ENCODE measurements at regions not wholly inside any gene's neighbourhood (a gene's known extent, or its start where the extent isn't known, plus 50 kb on each side); places are given as distances from the start of the nearest gene placed in this dataset.
"Not testable (repeated sequence)": the region's sequence is repeated elsewhere in the genome, so short reads cannot be mapped to it uniquely, and the experiment has no call there.

GRCh38 chr10:63825111-63825510 lies 303.9 kb downstream of the REEP3 start:
- Histone ChIP-seq H3K4me2 (ENCODE audit: low read depth, low read length, poor library complexity, severe bottlenecking) (no peak overlapping the region), H3K4me3 (ENCODE audit: insufficient read depth, low read length, poor library complexity, severe bottlenecking) (no peak overlapping the region), H3K79me2 (ENCODE audit: insufficient read depth, low read length) (no peaks in the 10 kb centered on the region), H3F3A (ENCODE audit: insufficient read depth) (no peaks in the 10 kb centered on the region), H3K9ac (ENCODE audit: low read length) (no peak overlapping the region), H3K27ac (ENCODE audit: low read depth, low read length) (no peak overlapping the region), H3K27me3 (ENCODE audit: low read length) (no peaks in the 10 kb centered on the region), H4K20me1 (ENCODE audit: low read depth, low read length) (no peaks in the 10 kb centered on the region), H3K9me2 (replicated peaks; ENCODE audit: insufficient read depth, low read length) (no peaks in the 10 kb centered on the region), H2AFZ (ENCODE audit: low read depth, low read length, severe bottlenecking) (no peak overlapping the region), H3K9me3 (ENCODE audit: insufficient read depth, low read length) (no peaks in the 10 kb centered on the region), H3K36me3 (ENCODE audit: low read length) (no peaks in the 10 kb centered on the region)
- TF ChIP-seq CTCF (IDR thresholded peaks at IDR 0.05; ENCODE audit: insufficient read depth, low read length, poor library complexity, severe bottlenecking): no peak
- TF ChIP-seq EZH2phosphoT487 (conservative IDR thresholded peaks at IDR 0.05; ENCODE audit: low read length): no peak

- Histone ChIP-seq H3K27ac (ENCODE audit: low read depth, low read length) (no peak overlapping the region), H3K4me3 (ENCODE audit: insufficient read depth, low read length, poor library complexity, severe bottlenecking) (no peak overlapping the region), H3K9me2 (replicated peaks; ENCODE audit: insufficient read depth, low read length) (no peaks in the 10 kb centered on the region), H3K9me3 (ENCODE audit: insufficient read depth, low read length) (no peaks in the 10 kb centered on the region), H3K9ac (ENCODE audit: low read length) (no peak overlapping the region), H3K4me2 (ENCODE audit: low read depth, low read length, poor library complexity, severe bottlenecking) (no peak overlapping the region), H3K27me3 (ENCODE audit: low read length) (no peaks in the 10 kb centered on the region), H4K20me1 (ENCODE audit: low read depth, low read length) (no peaks in the 10 kb centered on the region), H3K79me2 (ENCODE audit: insufficient read depth, low read length) (no peaks in the 10 kb centered on the region), H2AFZ (ENCODE audit: low read depth, low read length, severe bottlenecking) (no peak overlapping the region), H3K36me3 (ENCODE audit: low read length) (no peaks in the 10 kb centered on the region), H3F3A (ENCODE audit: insufficient read depth) (no peaks in the 10 kb centered on the region)
- TF ChIP-seq CTCF (IDR thresholded peaks at IDR 0.05; ENCODE audit: insufficient read depth, low read length, poor library complexity, severe bottlenecking) (no peak), EZH2phosphoT487 (conservative IDR thresholded peaks at IDR 0.05; ENCODE audit: low read length) (no peak)
These were observed 304.6 kb downstream of the REEP3 start for GRCh38 chr10:63825766-63826165.

GRCh38 chr10:63827018-63827417 lies 305.8 kb downstream of the REEP3 start:
- H3K4me2 ChIP-seq (ENCODE audit: low read depth, low read length, poor library complexity, severe bottlenecking); H3K27ac ChIP-seq (ENCODE audit: low read depth, low read length); H4K20me1 ChIP-seq (ENCODE audit: low read depth, low read length); H3K36me3 ChIP-seq (ENCODE audit: low read length); H2AFZ ChIP-seq (ENCODE audit: low read depth, low read length, severe bottlenecking); H3K9me3 ChIP-seq (ENCODE audit: insufficient read depth, low read length); H3K4me3 ChIP-seq (ENCODE audit: insufficient read depth, low read length, poor library complexity, severe bottlenecking); H3K27me3 ChIP-seq (ENCODE audit: low read length); H3F3A ChIP-seq (ENCODE audit: insufficient read depth); H3K9ac ChIP-seq (ENCODE audit: low read length); H3K79me2 ChIP-seq (ENCODE audit: insufficient read depth, low read length); H3K9me2 ChIP-seq (replicated peaks; ENCODE audit: insufficient read depth, low read length): not testable (repeated sequence)

- no peak overlapping the region for H3K27ac ChIP-seq (ENCODE audit: low read depth, low read length)
- no peak for TF ChIP-seq EZH2phosphoT487 (conservative IDR thresholded peaks at IDR 0.05; ENCODE audit: low read length)
- TF ChIP-seq CTCF (IDR thresholded peaks at IDR 0.05; ENCODE audit: insufficient read depth, low read length, poor library complexity, severe bottlenecking): no peak
- H3K9me2 ChIP-seq (replicated peaks; ENCODE audit: insufficient read depth, low read length): no peaks in the 10 kb centered on the region
- H3K27me3 ChIP-seq (ENCODE audit: low read length): no peaks in the 10 kb centered on the region
- no peaks in the 10 kb centered on the region for H3K36me3 ChIP-seq (ENCODE audit: low read length)
- H3F3A ChIP-seq (ENCODE audit: insufficient read depth): no peaks in the 10 kb centered on the region
- H3K9me3 ChIP-seq (ENCODE audit: insufficient read depth, low read length): no peaks in the 10 kb centered on the region
- H4K20me1 ChIP-seq (ENCODE audit: low read depth, low read length): no peaks in the 10 kb centered on the region
- no peak overlapping the region for H3K4me2 ChIP-seq (ENCODE audit: low read depth, low read length, poor library complexity, severe bottlenecking)
- H2AFZ ChIP-seq (ENCODE audit: low read depth, low read length, severe bottlenecking): no peak overlapping the region
- H3K4me3 ChIP-seq (ENCODE audit: insufficient read depth, low read length, poor library complexity, severe bottlenecking): no peak overlapping the region
- no peak overlapping the region for H3K9ac ChIP-seq (ENCODE audit: low read length)
- H3K79me2 ChIP-seq (ENCODE audit: insufficient read depth, low read length): no peaks in the 10 kb centered on the region
These were observed 307.8 kb downstream of the REEP3 start for GRCh38 chr10:63829020-63829419.
